ENCODE measurements at regions not wholly inside any gene's neighbourhood (a gene's known extent, or its start where the extent isn't known, plus 50 kb on each side); places are given as distances from the start of the nearest gene placed in this dataset.
"Not testable (repeated sequence)": the region's sequence is repeated elsewhere in the genome, so short reads cannot be mapped to it uniquely, and the experiment has no call there.

DNA sequence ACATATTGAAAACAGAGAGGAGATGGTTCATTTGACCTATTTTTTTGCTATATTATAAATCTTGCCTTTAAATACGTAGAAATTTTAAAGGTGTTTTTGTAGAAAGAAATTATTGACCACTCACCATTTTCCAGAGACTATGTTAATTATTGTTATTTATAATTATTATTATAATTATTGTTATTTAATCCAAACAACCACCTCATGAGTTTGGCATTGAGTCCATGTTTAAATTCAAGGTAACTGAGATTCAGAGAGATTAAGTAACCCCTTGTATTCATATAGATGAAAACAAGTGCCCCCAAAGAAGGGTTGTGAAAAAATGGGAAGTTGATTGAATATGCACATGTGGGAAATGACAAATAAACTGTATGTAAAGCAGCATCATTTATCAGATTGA, 692.5 kb upstream of the MIR17HG start:
- DNase-seq (no peak), ATAC-seq (ENCODE audit: low read depth) (no peak)
- Mint-ChIP-seq H3K9me3 (peaks cover 18% of the 10 kb centered on the region), H3K36me3 (ENCODE audit: low read depth) (no peaks in the 10 kb centered on the region), H3K27ac (no peak overlapping the region), H3K4me3 (no peak overlapping the region), H3K27me3 (no peaks in the 10 kb centered on the region), H3K4me1 (no peaks in the 10 kb centered on the region)
- CTCF ChIA-PET = no interaction called here
- intact Hi-C loops (cut with micrococcal nuclease) = no loop called here
- POLR2A ChIA-PET = no interaction called here
- TF ChIP-seq, protein P1, sequence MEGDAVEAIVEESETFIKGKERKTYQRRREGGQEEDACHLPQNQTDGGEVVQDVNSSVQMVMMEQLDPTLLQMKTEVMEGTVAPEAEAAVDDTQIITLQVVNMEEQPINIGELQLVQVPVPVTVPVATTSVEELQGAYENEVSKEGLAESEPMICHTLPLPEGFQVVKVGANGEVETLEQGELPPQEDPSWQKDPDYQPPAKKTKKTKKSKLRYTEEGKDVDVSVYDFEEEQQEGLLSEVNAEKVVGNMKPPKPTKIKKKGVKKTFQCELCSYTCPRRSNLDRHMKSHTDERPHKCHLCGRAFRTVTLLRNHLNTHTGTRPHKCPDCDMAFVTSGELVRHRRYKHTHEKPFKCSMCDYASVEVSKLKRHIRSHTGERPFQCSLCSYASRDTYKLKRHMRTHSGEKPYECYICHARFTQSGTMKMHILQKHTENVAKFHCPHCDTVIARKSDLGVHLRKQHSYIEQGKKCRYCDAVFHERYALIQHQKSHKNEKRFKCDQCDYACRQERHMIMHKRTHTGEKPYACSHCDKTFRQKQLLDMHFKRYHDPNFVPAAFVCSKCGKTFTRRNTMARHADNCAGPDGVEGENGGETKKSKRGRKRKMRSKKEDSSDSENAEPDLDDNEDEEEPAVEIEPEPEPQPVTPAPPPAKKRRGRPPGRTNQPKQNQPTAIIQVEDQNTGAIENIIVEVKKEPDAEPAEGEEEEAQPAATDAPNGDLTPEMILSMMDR (IDR thresholded peaks at IDR 0.05) = no peak

DNA sequence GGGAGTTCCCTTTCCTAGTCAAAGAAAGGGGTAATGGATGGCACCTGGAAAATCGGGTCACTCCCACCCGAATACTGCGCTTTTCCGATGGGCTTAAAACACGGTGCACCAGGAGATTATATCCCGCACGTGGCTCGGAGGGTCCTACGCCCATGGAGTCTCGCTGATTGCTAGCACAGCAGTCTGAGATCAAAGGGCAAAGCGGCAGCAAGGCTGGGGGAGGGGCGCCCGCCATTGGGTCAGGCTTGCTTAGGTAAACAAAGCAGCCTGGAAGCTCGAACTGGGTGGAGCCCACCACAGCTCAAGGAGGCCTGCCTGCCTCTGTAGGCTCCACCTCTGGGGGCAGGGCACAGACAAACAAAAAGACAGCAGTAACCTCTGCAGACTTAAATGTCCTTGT, 683.3 kb upstream of the MIR17HG start:
- POLR2A ChIA-PET; H3K36me3 Mint-ChIP-seq (ENCODE audit: low read depth); H3K9me3 Mint-ChIP-seq; ATAC-seq (ENCODE audit: low read depth); intact Hi-C loops (cut with micrococcal nuclease); H3K4me3 Mint-ChIP-seq; CTCF ChIA-PET; DNase-seq; H3K27me3 Mint-ChIP-seq; H3K4me1 Mint-ChIP-seq; H3K27ac Mint-ChIP-seq: not testable (repeated sequence)

DNA sequence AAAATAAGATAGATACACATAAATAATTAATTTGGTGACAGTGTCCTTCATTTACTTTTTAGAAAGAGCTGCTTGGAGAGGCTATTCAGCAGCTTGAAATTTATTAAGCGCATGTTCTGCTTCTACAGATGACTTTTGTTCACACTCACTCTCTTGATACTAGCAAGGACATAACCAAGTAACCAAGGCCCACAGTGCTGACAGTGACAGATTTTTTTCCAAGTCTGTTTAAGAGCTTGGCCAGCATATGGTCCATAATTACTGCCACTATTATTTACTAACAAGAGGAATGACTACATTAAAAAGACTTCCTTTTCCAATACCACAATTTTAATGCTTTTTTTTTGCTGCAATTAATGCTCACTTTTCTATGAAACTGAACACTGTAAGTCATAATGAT, 673.7 kb upstream of the MIR17HG start:
- intact Hi-C loops (cut with micrococcal nuclease) = no loop called here
- no peak overlapping the region for H3K4me3 Mint-ChIP-seq

DNA sequence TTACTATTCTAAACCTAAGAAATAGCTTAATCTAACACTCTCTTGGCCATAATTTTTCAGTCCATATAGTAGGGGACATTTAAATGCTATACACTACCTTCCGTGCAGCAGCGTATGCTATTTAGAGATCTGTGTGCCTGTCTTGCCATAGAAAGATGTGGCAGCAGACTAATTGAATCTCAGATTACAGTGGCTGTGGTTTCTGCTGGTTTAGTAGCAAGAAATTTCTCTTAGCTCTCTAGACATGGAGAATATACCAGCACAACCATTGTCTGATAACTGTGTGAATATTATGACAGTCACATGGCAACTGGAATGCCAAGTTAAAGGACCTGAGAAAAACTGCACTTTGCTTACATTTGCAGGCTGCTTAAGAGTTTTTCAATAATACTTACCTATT, 672.4 kb upstream of the MIR17HG start:
- POLR2A ChIA-PET = no interaction called here
- H3K27ac Mint-ChIP-seq = no peak overlapping the region

More for the DNA sequence above, 673.7 kb upstream of the MIR17HG start:
- POLR2A ChIA-PET = no interaction called here
- TF ChIP-seq, protein P1 (IDR thresholded peaks at IDR 0.05) = no peak
- H3K27me3 Mint-ChIP-seq = no peaks in the 10 kb centered on the region
- no peaks in the 10 kb centered on the region for H3K4me1 Mint-ChIP-seq
- H3K36me3 Mint-ChIP-seq (ENCODE audit: low read depth) = no peaks in the 10 kb centered on the region
- H3K27ac Mint-ChIP-seq = no peak overlapping the region
- H3K9me3 Mint-ChIP-seq = peaks cover 10% of the 10 kb centered on the region
- CTCF ChIA-PET = no interaction called here
- DNase-seq (no peak), ATAC-seq (ENCODE audit: low read depth) (no peak)

DNA sequence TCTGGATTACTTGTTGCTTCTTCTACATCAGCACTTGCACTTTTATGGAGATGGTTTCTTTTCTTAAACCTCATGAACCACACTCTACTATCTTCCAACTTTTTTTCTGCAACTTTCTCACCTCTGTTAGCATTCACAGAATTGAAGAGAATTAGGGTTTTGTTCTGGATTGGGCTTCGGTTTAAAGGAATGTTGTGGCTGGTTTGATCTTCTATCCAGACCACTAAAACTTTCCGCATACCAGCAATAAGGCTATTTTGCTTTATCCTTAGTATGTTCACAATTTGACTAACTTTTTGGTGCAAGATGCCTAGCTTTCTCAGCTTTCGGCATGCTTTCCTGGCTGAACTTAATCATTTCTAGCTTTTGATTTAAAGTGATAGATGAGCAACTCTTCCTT, 666.7 kb upstream of the MIR17HG start:
- H3K27me3 Mint-ChIP-seq = no peaks in the 10 kb centered on the region
- no peak overlapping the region for H3K4me3 Mint-ChIP-seq
- H3K27ac Mint-ChIP-seq = no peak overlapping the region
- POLR2A ChIA-PET = no interaction called here
- H3K9me3 Mint-ChIP-seq = peaks cover 9% of the 10 kb centered on the region
- intact Hi-C loops (cut with micrococcal nuclease) = no loop called here
- TF ChIP-seq, protein P1 (IDR thresholded peaks at IDR 0.05) = no peak
- no peaks in the 10 kb centered on the region for H3K4me1 Mint-ChIP-seq
- DNase-seq (no peak), ATAC-seq (ENCODE audit: low read depth) (no peak)
- H3K36me3 Mint-ChIP-seq (ENCODE audit: low read depth) = no peaks in the 10 kb centered on the region
- CTCF ChIA-PET = no interaction called here

More for the DNA sequence above, 672.4 kb upstream of the MIR17HG start:
- H3K4me1 Mint-ChIP-seq = no peaks in the 10 kb centered on the region
- no peak overlapping the region for H3K4me3 Mint-ChIP-seq
- TF ChIP-seq, protein P1 (IDR thresholded peaks at IDR 0.05) = no peak
- H3K9me3 Mint-ChIP-seq = peaks cover 13% of the 10 kb centered on the region
- CTCF ChIA-PET = no interaction called here
- H3K27me3 Mint-ChIP-seq = no peaks in the 10 kb centered on the region
- no peak for ATAC-seq (ENCODE audit: low read depth)
- intact Hi-C loops (cut with micrococcal nuclease) = no loop called here
- DNase-seq = no peak
- H3K36me3 Mint-ChIP-seq (ENCODE audit: low read depth) = no peaks in the 10 kb centered on the region

DNA sequence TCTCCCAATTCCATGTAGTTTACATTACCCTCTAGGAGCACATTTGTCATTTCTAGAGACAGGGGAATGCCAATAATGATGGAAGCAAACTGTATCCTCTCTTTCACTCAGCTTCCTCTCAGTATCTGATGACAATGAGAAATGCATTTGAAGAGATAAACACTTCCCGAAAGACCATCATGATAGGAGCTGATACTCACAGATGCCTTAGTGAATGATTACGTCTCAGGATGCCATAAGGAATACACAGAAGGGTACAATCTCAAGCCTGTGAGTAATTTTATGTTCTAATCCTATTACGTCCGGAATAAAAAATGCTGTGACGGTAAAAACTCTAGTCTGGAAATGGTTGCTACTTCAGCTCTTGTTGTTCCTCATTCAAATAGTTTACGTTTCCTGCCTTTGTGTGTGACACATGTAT, 663.8 kb upstream of the MIR17HG start:
- H3K27ac Mint-ChIP-seq = no peak overlapping the region
- no peaks in the 10 kb centered on the region for H3K36me3 Mint-ChIP-seq (ENCODE audit: low read depth)

More for the DNA sequence above, 663.8 kb upstream of the MIR17HG start:
- ATAC-seq (ENCODE audit: low read depth) = no peak
- DNase-seq = no peak
- POLR2A ChIA-PET = no interaction called here
- TF ChIP-seq, protein P1 (IDR thresholded peaks at IDR 0.05) = no peak
- Mint-ChIP-seq H3K4me1 (no peaks in the 10 kb centered on the region), H3K4me3 (no peak overlapping the region), H3K27me3 (no peaks in the 10 kb centered on the region), H3K9me3 (peaks cover 5% of the 10 kb centered on the region)
- intact Hi-C loops (cut with micrococcal nuclease) = no loop called here
- CTCF ChIA-PET = no interaction called here
